ENCODE measurements at regions not wholly inside any gene's neighbourhood (a gene's known extent, or its start where the extent isn't known, plus 50 kb on each side); places are given as distances from the start of the nearest gene placed in this dataset.

DNA sequence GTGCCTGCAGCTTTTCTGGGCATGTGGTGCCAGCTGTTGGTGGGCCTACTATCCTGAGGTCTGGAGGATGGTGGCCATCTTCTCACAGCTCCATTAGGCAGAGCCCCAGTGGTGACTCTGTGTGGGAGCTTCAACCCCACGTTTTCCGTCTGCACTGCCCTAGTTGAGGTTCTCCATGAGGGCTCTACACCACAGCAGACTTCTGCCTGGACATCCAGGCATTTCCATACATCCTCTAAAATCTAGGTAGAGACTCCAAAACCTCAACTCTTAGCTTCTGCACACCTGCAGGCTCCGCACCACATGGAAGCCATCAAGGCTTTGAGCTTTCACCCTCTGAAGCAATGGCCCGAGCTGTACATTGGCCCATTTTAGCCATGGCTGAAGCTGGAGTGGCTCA is 153.3 kb upstream of the PGRMC2 start:
- no peak for TF ChIP-seq POLR2A (IDR thresholded peaks at IDR 0.05)
- TF ChIP-seq, protein P1, sequence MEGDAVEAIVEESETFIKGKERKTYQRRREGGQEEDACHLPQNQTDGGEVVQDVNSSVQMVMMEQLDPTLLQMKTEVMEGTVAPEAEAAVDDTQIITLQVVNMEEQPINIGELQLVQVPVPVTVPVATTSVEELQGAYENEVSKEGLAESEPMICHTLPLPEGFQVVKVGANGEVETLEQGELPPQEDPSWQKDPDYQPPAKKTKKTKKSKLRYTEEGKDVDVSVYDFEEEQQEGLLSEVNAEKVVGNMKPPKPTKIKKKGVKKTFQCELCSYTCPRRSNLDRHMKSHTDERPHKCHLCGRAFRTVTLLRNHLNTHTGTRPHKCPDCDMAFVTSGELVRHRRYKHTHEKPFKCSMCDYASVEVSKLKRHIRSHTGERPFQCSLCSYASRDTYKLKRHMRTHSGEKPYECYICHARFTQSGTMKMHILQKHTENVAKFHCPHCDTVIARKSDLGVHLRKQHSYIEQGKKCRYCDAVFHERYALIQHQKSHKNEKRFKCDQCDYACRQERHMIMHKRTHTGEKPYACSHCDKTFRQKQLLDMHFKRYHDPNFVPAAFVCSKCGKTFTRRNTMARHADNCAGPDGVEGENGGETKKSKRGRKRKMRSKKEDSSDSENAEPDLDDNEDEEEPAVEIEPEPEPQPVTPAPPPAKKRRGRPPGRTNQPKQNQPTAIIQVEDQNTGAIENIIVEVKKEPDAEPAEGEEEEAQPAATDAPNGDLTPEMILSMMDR (IDR thresholded peaks at IDR 0.05), result no peak

Data from breast epithelium (tissue), 3 donors.